DND-41 (cell line): ENCODE measurements at regions not wholly inside any gene's neighbourhood (a gene's known extent, or its start where the extent isn't known, plus 50 kb on each side); places are given as distances from the start of the nearest gene placed in this dataset.

Source experiments
- ATAC-seq: fragments of 200-7000 bp; cut with Tn5 transposase; 3 replicates; pipeline ENCODE4 v1.9.1; 2021; ENCODE audit warnings: low read depth; ENCODE audit not compliant: insufficient read depth
- DNase-seq: peaks from one replicate; pipeline ENCODE4 v3.0.0-alpha.2; 2020
- H2AFZ ChIP-seq: 2 replicates; pipeline ENCODE4 v1.6.0; 2012; ENCODE audit warnings: low read depth, low read length
- H3K27ac ChIP-seq: 2 replicates; pipeline ENCODE4 v1.5.1; 2012; ENCODE audit warnings: low read length, inconsistent platforms
- H3K27me3 ChIP-seq: fragments of 200-600 bp; sonication (generic); 2 replicates; pipeline ENCODE4 v1.6.0; 2012; ENCODE audit warnings: low read length, mild to moderate bottlenecking, inconsistent platforms; ENCODE audit not compliant: insufficient read depth, poor library complexity
- H3K36me3 ChIP-seq: 2 replicates; pipeline ENCODE4 v1.5.1; 2012; ENCODE audit warnings: low read length, inconsistent platforms; ENCODE audit not compliant: insufficient read depth
- H3K4me1 ChIP-seq: 2 replicates; pipeline ENCODE4 v1.5.1; 2012; ENCODE audit warnings: mild to moderate bottlenecking, low read length; ENCODE audit not compliant: insufficient read depth
- H3K4me2 ChIP-seq: 2 replicates; pipeline ENCODE4 v1.6.0; 2012; ENCODE audit warnings: mild to moderate bottlenecking, moderate library complexity, low read length, inconsistent platforms; ENCODE audit not compliant: insufficient read depth
- H3K4me3 ChIP-seq, 2 experiments: fragments of 200-600 bp in 1 of 2; shearing (Covaris generic) in 1 of 2; 2 replicates each; pipeline ENCODE4 v1.5.1; 2012 to 2016; ENCODE audit warnings: inconsistent platforms in 2 of 2, low read length in 2 of 2, mild to moderate bottlenecking in 2 of 2, low read depth in 1 of 2, moderate library complexity in 1 of 2
- H3K79me2 ChIP-seq: 2 replicates; pipeline ENCODE4 v1.6.0; 2012; ENCODE audit warnings: low read length, inconsistent platforms; ENCODE audit not compliant: insufficient read depth
- H3K9ac ChIP-seq: 2 replicates; pipeline ENCODE4 v1.6.0; 2012; ENCODE audit warnings: low read depth, mild to moderate bottlenecking, inconsistent platforms, low read length, moderate library complexity
- H3K9me3 ChIP-seq: 2 replicates; pipeline ENCODE4 v1.5.1; 2012; ENCODE audit warnings: low read length, moderate library complexity, mild to moderate bottlenecking, inconsistent platforms; ENCODE audit not compliant: insufficient read depth, severe bottlenecking
- H4K20me1 ChIP-seq: 2 replicates; pipeline ENCODE4 v1.6.0; 2012; ENCODE audit warnings: low read length; ENCODE audit not compliant: insufficient read depth
- CTCF ChIP-seq: IDR thresholded peaks from 2 replicates; pipeline ENCODE4 v1.5.1; 2012; ENCODE audit warnings: borderline replicate concordance, low read length, moderate library complexity, mild to moderate bottlenecking; ENCODE audit not compliant: poor library complexity, severe bottlenecking; ENCODE audit errors: extremely low read depth
- EZH2 ChIP-seq: IDR thresholded peaks from 3 replicates; pipeline ENCODE4 v1.6.1; 2012; ENCODE audit warnings: borderline replicate concordance, low read depth, mild to moderate bottlenecking, moderate library complexity, low read length, inconsistent platforms; ENCODE audit not compliant: severe bottlenecking

DNA sequence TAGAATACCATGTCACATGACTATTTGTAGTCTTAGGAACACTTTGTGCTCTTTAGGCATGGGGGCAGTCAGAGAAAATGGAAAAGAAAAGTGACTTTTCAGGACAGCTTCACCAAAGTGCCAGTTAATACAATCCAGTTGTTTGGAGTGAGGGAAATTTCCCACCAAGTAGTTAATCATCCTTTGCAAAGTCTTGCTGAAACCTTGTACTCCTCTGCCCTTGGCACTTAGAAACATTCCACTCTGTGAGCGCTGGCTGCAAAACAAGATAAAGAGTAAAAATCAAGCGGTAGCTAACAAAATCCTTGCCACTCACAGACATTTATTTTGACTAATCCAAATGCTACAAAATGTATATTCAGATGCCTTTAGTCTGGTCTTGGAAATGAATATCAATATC is 229.2 kb upstream of the HSF2 start:
- Histone ChIP-seq H3K36me3 (no peaks in the 10 kb centered on the region), H3K4me1 (no peaks in the 10 kb centered on the region), H4K20me1 (no peaks in the 10 kb centered on the region), H2AFZ (no peak overlapping the region), H3K27me3 (no peaks in the 10 kb centered on the region), H3K79me2 (no peaks in the 10 kb centered on the region), H3K9ac (no peak overlapping the region), H3K4me2 (no peak overlapping the region), H3K9me3 (no peaks in the 10 kb centered on the region), H3K4me3 (no peak overlapping the region), H3K27ac (no peak overlapping the region)
- TF ChIP-seq EZH2 (no peak), CTCF (no peak)
- ATAC-seq (no peak), DNase-seq (no peak)

GRCh38 chr6:122178988-122179387 is 220.5 kb upstream of the HSF2 start:
- H3K27ac ChIP-seq, result no peak overlapping the region
- no peaks in the 10 kb centered on the region for H3K4me1 ChIP-seq
- H4K20me1 ChIP-seq, result no peaks in the 10 kb centered on the region
- no peaks in the 10 kb centered on the region for H3K9me3 ChIP-seq
- no peak overlapping the region for H3K4me2 ChIP-seq
- no peak overlapping the region for H3K4me3 ChIP-seq
- TF ChIP-seq CTCF (no peak), EZH2 (no peak)
- no peak overlapping the region for H3K9ac ChIP-seq
- ATAC-seq (no peak), DNase-seq (no peak)
- no peaks in the 10 kb centered on the region for H3K27me3 ChIP-seq
- no peak overlapping the region for H2AFZ ChIP-seq
- no peaks in the 10 kb centered on the region for H3K36me3 ChIP-seq
- no peaks in the 10 kb centered on the region for H3K79me2 ChIP-seq

- no peak for TF ChIP-seq CTCF
- Histone ChIP-seq H3K27ac (no peak overlapping the region), H3K9me3 (no peaks in the 10 kb centered on the region), H3K27me3 (no peaks in the 10 kb centered on the region), H3K4me2 (no peak overlapping the region), H3K4me3 (no peak overlapping the region), H4K20me1 (no peaks in the 10 kb centered on the region), H3K4me1 (no peaks in the 10 kb centered on the region), H3K9ac (no peak overlapping the region), H3K79me2 (no peaks in the 10 kb centered on the region), H2AFZ (no peak overlapping the region), H3K36me3 (no peaks in the 10 kb centered on the region)
- ATAC-seq (no peak), DNase-seq (no peak)
Observed at GRCh38 chr6:122180132-122180531, 219.3 kb upstream of the HSF2 start.

- no peak overlapping the region for H2AFZ ChIP-seq
- no peak for TF ChIP-seq CTCF
- no peak for TF ChIP-seq EZH2
- no peak for ATAC-seq
Observed at GRCh38 chr6:122182061-122182460, 217.4 kb upstream of the HSF2 start.

More at GRCh38 chr6:122182061-122182460, 217.4 kb upstream of the HSF2 start:
- no peak overlapping the region for H3K27ac ChIP-seq
- no peaks in the 10 kb centered on the region for H3K27me3 ChIP-seq
- no peak overlapping the region for H3K4me3 ChIP-seq
- H3K36me3 ChIP-seq, result no peaks in the 10 kb centered on the region
- no peak overlapping the region for H3K9ac ChIP-seq
- H4K20me1 ChIP-seq, result no peaks in the 10 kb centered on the region
- no peak for DNase-seq
- no peaks in the 10 kb centered on the region for H3K9me3 ChIP-seq
- no peak overlapping the region for H3K4me2 ChIP-seq
- H3K4me1 ChIP-seq, result no peaks in the 10 kb centered on the region
- H3K79me2 ChIP-seq, result no peaks in the 10 kb centered on the region
